Stimulated activated naive CD8-positive, alpha-beta T cell treated with anti-CD3 and anti-CD28 coated beads, Interleukin-15, Interleukin-2, amounts not matched to agents 100 ng/mL and 50 ng/mL, for 24 hours (primary cell): ENCODE measurements at regions not wholly inside any gene's neighbourhood (a gene's known extent, or its start where the extent isn't known, plus 50 kb on each side); places are given as distances from the start of the nearest gene placed in this dataset.

ENCODE experiments used
- H3K27ac Mint-ChIP-seq: one replicate; pipeline ENCODE4 v1.8.0; 2021; ENCODE audit warnings: mild to moderate bottlenecking, mixed read lengths
- H3K27me3 Mint-ChIP-seq: one replicate; pipeline ENCODE4 v1.8.0; 2021; ENCODE audit warnings: mixed read lengths
- H3K36me3 Mint-ChIP-seq: one replicate; pipeline ENCODE4 v1.8.0; 2021; ENCODE audit warnings: low read depth, mixed read lengths
- H3K4me1 Mint-ChIP-seq: one replicate; pipeline ENCODE4 v1.8.0; 2021; ENCODE audit warnings: low read depth, mixed read lengths
- H3K4me3 Mint-ChIP-seq: one replicate; pipeline ENCODE4 v1.8.0; 2021; ENCODE audit warnings: mild to moderate bottlenecking, mixed read lengths
- H3K9me3 Mint-ChIP-seq: one replicate; pipeline ENCODE4 v1.8.0; 2021; ENCODE audit warnings: mixed read lengths

DNA sequence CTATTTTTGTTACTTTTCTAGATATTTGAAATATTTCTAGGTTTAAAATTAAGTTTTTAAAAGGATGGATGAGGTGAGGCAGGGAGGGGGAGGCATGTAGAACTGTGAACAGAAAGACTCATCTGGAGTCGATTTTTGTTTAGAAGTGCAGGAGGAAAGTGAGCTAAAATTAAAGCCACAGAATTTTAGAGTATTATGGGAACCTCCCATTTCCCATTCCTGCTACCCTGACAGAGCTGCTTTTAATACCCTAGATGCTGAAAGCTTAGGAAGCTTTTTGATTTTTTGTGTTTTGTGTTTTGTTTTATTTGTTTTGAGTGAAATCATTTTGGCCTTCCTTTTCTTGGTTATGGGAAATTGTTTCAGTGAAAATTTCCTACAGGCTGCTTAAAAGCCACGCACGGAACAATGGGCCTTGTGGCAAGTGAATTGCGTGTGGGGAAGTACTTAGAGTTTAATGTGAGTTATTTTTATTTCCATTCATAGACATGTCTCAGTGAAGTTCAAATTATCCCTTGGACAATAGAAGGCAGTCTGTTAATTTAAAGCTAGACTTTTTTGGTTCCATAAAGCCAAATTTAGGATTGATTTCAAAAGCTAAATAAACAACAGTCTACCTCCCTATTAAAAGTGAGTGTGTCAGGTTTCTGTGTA lies 102.0 kb upstream of the HDAC9 start:
- Mint-ChIP-seq H3K9me3 (no peaks in the 10 kb centered on the region), H3K4me3 (no peak overlapping the region), H3K4me1 (peaks cover 11% of the 10 kb centered on the region), H3K27me3 (no peaks in the 10 kb centered on the region), H3K36me3 (no peaks in the 10 kb centered on the region), H3K27ac (no peak overlapping the region)

DNA sequence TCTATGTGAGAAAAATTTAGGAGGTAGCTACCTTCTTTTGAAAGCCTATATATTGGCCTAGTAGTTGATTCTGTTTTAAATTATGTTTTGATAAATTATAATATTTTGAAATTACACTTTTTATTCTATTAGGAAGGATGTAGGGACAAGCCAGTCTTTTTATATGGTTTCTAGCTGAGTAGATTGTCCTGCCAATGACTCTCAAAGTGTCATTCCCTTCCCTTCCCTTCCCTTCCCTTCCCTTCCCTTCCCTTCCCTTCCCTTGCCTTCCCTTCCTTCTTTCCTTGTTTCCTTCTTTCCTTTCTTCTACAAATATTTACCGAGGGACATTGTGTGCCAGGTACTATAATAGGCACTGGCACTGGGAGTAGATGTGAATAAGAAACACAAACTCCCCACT lies 99.7 kb upstream of the HDAC9 start:
- H3K4me1 Mint-ChIP-seq = peaks cover 12% of the 10 kb centered on the region
- H3K9me3 Mint-ChIP-seq = no peaks in the 10 kb centered on the region
- no peak overlapping the region for H3K4me3 Mint-ChIP-seq
- H3K36me3 Mint-ChIP-seq = no peaks in the 10 kb centered on the region
- no peaks in the 10 kb centered on the region for H3K27me3 Mint-ChIP-seq
- H3K27ac Mint-ChIP-seq = no peak overlapping the region

DNA sequence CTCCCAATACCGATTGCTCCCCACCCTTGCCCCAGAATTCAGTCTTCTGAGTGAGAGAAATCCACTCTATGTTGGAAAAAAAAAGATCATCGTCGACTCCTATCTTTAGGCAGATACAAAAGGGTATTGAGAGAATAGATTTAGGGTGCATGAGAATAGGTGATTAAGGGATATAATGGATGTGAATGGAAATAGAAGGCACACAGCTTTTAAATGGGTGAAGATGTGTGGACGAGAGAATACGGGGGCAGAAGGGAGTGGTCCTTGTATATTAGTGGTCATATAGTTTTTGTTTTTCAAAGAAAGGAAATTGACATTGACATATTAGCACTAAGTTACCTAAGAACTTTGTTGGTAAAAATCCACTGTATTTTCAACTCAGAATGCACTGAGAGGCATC lies 98.6 kb upstream of the HDAC9 start:
- Mint-ChIP-seq H3K4me3 (no peak overlapping the region), H3K9me3 (no peaks in the 10 kb centered on the region), H3K27me3 (no peaks in the 10 kb centered on the region), H3K4me1 (peaks cover 12% of the 10 kb centered on the region), H3K27ac (no peak overlapping the region), H3K36me3 (no peaks in the 10 kb centered on the region)

DNA sequence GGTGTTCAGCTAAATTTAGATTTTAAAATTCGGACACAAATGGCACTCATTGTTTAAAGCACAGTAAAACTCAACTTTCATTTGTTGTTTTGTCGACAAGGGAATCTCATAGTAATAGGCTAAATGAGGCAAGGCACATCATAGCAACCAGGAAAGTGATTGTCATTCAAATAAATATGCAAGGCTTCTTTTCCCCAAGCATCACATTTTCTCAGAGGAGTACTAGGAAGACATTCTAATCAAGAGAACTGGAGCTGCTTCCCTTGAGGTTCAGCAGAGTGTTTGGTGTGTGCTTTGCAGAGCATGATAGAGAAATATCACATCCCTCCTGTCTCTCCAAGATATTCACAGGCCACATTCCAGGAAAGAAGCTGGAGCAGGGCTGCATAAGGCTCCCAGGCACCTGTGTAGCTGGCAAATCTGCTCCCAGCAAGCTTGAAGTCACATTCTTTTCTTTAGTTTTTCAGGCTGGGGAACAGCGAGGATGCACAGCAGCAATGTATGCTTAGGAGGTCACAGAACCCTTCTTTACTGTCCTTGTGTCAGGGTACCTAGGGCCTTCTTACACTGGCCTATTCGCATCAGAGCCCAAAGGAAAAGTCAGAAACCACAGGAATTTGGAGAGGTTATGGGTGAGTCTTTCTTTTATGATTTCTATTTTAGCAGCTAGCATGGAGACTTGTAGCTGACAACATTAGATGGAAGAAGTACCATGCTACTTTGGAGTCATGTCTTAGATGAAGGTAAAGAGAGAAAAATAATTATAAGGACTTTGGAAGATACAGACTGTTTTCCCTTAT lies 95.9 kb upstream of the HDAC9 start:
- Mint-ChIP-seq H3K27ac (no peak overlapping the region), H3K27me3 (no peaks in the 10 kb centered on the region), H3K4me3 (no peak overlapping the region), H3K36me3 (no peaks in the 10 kb centered on the region), H3K4me1 (peaks cover 13% of the 10 kb centered on the region), H3K9me3 (no peaks in the 10 kb centered on the region)

DNA sequence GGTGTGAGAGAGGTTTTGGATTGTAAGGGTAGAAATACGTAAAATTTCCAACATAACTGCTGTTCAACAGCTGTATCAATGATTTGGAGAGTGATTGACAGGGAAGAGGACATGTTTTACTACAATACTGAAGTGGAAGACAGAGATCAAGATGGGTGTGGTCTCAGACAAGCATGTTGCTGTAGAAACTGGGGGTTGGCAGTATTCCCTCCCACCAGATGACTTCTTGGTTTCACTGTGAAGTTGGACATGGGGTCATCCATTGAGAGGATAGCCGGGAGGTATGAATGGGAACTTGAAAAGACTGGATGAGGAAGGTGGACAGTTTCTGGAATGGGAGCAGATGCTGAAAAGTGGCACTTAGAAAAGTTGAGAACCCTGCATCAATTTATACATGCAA lies 95.3 kb upstream of the HDAC9 start:
- Mint-ChIP-seq H3K27ac (no peak overlapping the region), H3K36me3 (no peaks in the 10 kb centered on the region), H3K4me1 (peaks cover 14% of the 10 kb centered on the region)

DNA sequence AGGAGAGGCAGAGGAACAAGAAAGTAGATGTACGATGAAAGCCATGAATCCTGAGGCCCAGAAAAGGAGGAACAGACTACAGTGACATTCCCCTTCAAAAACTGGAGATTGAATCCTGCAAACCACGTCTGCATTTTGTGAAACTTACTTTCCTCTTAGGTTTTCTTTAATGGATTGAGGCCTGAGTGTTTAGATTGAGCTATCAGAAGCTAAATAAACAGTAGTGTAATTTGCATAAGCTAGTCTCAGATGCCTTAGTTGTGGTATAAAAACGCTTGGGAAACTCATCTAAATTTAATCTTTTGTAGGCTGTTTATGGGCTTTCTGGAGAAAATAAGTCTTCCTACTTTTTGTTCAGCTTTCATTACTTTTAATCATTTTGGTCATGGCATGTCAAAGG lies 94.8 kb upstream of the HDAC9 start:
- Mint-ChIP-seq H3K4me3 (no peak overlapping the region), H3K9me3 (no peaks in the 10 kb centered on the region), H3K27me3 (no peaks in the 10 kb centered on the region), H3K27ac (no peak overlapping the region), H3K4me1 (peaks cover 16% of the 10 kb centered on the region), H3K36me3 (no peaks in the 10 kb centered on the region)

More for the DNA sequence above, 95.3 kb upstream of the HDAC9 start:
- Mint-ChIP-seq H3K9me3 (no peaks in the 10 kb centered on the region), H3K4me3 (no peak overlapping the region), H3K27me3 (no peaks in the 10 kb centered on the region)

DNA sequence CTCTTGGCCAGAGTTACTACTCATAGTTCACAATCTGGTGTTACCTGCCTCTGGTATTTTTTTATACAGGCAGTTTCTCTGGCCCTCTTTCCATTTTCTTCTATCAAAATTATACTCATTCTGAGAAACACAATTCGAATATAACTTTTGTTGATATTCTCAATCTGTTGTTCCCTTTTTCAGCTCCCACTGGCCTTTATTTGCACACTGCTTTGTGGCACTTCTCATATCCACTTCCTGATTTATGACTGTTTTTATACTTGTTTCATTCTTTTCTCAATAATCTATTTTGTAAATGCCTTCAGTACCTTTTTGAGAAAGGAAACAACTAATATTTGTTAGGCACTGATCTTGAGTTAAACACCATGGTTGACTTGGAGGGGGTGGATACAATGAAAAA lies 93.8 kb upstream of the HDAC9 start:
- Mint-ChIP-seq H3K4me3 (no peak overlapping the region), H3K27me3 (no peaks in the 10 kb centered on the region), H3K36me3 (no peaks in the 10 kb centered on the region), H3K9me3 (no peaks in the 10 kb centered on the region), H3K27ac (no peak overlapping the region), H3K4me1 (peaks cover 16% of the 10 kb centered on the region)

DNA sequence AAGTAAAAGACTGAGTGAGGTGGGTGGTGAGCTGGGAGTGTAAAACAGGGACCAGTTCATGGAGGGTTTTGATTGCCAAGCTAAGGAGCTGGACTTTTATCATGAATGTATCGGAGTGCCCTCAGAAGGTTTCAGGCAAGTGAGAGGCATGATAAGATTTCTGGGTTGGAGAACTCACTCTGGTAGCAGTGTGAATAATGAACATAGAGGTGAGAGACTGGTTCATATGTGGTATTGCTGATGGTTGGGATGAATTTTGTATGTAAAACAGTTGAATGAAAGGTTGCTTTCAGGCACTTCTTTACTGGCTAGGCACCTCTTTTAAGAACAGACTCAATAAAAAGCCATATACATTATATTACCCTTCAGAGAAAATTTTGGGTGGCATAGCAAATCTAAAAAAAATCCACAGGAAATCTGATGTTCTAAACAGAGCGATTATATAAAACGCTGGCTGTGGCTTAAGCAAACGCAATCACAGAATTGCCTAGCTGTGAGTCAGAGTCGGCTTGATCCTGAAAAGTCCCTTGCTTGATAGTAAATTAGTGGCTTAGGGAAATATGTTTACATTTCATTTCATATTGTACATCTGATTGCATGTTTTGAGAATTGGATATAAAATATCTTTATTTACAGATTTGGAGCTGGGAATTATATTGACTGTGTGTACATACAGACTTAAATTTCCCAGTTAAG lies 92.9 kb upstream of the HDAC9 start:
- H3K9me3 Mint-ChIP-seq = no peaks in the 10 kb centered on the region
- peaks cover 16% of the 10 kb centered on the region for H3K4me1 Mint-ChIP-seq
- H3K4me3 Mint-ChIP-seq = no peak overlapping the region
- H3K27me3 Mint-ChIP-seq = no peaks in the 10 kb centered on the region
- H3K36me3 Mint-ChIP-seq = no peaks in the 10 kb centered on the region
- no peak overlapping the region for H3K27ac Mint-ChIP-seq

DNA sequence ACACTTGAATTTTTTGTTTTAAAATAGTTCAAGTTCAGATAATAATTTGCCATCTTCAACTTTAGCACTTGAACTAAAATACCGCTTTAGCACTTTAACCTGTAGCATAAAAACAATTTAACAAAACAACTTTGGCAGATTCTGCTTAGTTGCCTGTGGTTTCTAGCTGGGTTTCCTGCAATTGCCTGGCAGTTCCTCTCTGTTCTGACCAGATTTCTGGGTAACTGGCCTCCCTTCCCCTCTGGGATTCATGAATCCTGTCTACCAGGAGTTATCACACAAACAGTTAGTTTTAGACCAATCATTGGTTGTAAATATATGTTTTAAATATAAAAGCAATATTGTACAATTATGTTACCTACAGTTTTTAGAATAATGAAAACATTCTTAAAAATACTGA lies 89.8 kb upstream of the HDAC9 start:
- H3K36me3 Mint-ChIP-seq = no peaks in the 10 kb centered on the region
- H3K9me3 Mint-ChIP-seq = no peaks in the 10 kb centered on the region

DNA sequence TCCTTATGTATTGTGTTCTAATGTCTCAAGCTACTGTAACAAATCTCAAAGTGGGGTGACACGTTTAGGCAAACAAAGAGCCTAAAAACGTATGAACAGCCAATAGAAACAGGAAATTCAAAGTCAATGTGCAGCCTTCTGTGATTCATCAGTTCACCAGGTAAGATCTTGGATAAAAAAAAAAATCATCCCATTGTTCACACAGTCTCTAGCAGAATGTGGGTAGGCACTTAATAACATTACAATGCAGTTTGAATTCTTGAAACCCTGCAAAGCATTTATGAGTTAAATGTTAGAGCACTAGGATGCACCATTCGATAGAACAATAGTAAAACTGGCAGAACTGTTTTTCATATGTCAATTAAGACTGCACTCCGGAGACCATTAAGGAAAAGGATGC lies 88.2 kb upstream of the HDAC9 start:
- H3K36me3 Mint-ChIP-seq = no peaks in the 10 kb centered on the region
- H3K4me1 Mint-ChIP-seq = peaks cover 7% of the 10 kb centered on the region
- H3K27me3 Mint-ChIP-seq = no peaks in the 10 kb centered on the region
- no peaks in the 10 kb centered on the region for H3K9me3 Mint-ChIP-seq
- no peak overlapping the region for H3K27ac Mint-ChIP-seq
- no peak overlapping the region for H3K4me3 Mint-ChIP-seq

More for the DNA sequence above, 89.8 kb upstream of the HDAC9 start:
- Mint-ChIP-seq H3K4me1 (peaks cover 9% of the 10 kb centered on the region), H3K27me3 (no peaks in the 10 kb centered on the region), H3K27ac (no peak overlapping the region), H3K4me3 (no peak overlapping the region)

DNA sequence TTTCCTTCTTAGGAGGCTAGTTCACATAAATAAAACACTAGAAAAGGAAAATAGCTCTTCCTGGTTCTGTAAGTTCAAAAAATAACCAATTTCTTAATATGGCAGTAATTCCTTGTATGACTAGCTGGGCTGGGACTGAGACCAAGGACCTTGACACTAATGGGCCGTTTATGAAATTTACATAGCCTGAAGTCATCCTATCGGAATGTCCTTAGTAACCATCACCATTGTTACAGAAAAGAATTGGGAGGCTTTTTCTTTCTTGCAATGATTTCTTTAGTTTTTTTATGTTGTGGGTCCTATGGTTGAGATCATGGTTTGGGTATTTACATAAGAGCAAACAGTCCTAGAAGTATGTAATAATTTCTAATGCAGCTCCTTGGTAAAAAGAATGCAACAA lies 87.1 kb upstream of the HDAC9 start:
- H3K27ac Mint-ChIP-seq = no peak overlapping the region
- no peaks in the 10 kb centered on the region for H3K27me3 Mint-ChIP-seq
- H3K36me3 Mint-ChIP-seq = no peaks in the 10 kb centered on the region
- H3K9me3 Mint-ChIP-seq = no peaks in the 10 kb centered on the region
- peaks cover 4% of the 10 kb centered on the region for H3K4me1 Mint-ChIP-seq
- H3K4me3 Mint-ChIP-seq = no peak overlapping the region

DNA sequence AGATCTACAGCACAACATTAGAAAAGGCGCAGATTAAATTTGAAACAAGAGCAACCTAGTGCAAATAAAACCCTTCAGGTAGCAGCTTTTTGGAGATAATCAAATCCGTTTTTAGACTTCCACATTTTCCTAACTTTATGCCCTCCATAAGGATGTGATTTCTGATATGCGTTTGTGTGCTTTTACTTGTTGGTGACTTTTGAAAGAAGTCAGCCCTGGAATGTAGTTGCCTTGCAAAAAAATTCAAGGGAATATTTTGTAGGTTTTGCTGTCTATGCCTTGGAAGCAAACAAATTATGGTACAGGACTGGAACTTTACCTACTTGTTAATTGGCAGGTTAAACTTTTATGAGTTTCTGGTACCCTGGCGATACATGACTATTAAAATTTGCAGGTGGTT lies 86.7 kb upstream of the HDAC9 start:
- Mint-ChIP-seq H3K27ac (no peak overlapping the region), H3K9me3 (no peaks in the 10 kb centered on the region), H3K27me3 (no peaks in the 10 kb centered on the region), H3K36me3 (no peaks in the 10 kb centered on the region), H3K4me3 (no peak overlapping the region), H3K4me1 (peaks cover 4% of the 10 kb centered on the region)

DNA sequence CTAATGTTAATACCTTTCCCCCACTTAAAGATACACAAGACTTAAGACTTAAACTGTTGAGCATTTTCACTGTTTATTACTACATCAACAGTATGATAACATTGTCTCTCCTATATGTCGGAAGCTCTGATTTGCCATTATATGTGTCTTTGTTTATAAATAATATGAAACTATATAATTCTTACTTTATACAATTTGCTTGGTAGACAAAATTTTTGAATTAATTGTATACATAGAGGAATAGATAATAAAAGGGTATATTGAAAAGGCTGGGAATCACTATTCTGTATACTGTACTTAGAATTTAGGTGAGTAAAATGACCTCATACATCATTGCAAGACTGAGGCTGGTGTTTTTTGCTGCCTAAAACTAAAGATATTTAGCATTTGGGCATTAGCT lies 82.1 kb upstream of the HDAC9 start:
- Mint-ChIP-seq H3K4me1 (no peaks in the 10 kb centered on the region), H3K27me3 (no peaks in the 10 kb centered on the region), H3K4me3 (no peak overlapping the region), H3K9me3 (no peaks in the 10 kb centered on the region), H3K36me3 (no peaks in the 10 kb centered on the region), H3K27ac (no peak overlapping the region)

DNA sequence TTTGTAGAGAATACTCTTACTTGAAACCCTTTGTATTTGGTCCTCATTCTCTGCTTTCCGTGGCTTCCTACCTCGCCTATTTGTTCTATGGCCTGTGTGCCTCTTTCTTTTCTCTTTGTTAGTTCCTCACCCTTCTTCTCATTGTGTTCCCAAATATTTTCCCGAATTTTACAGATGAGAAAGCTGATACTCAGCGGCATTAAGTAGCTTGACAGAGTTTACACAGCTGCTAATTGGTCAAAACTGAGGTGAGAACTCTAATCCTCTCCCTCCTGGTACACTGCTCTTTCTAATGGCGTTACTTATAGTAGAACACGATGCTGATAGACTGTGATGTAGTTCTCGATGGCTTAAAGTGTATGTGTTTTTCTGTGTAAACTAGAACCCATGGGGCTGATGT lies 80.7 kb upstream of the HDAC9 start:
- no peak overlapping the region for H3K4me3 Mint-ChIP-seq
- no peaks in the 10 kb centered on the region for H3K9me3 Mint-ChIP-seq
- no peak overlapping the region for H3K27ac Mint-ChIP-seq
- no peaks in the 10 kb centered on the region for H3K4me1 Mint-ChIP-seq
- no peaks in the 10 kb centered on the region for H3K27me3 Mint-ChIP-seq
- no peaks in the 10 kb centered on the region for H3K36me3 Mint-ChIP-seq

DNA sequence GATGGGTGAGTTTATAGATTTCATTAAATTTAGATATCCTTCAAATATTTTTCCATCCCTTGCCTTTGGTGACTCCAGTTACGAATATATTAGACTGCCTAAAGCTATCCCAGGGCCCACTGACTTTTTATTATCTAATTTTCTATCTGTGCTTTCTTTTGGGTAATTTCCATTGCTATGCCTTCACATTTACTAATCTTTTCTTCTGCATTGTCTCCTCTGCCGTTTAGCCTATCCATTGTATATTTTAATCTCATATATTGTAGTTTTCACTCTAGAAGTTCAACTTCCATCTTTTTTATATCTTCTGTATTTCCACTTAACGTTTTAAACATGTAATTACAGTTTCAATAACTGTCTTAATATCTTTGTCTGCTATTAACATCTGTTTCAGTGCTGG lies 78.6 kb upstream of the HDAC9 start:
- no peaks in the 10 kb centered on the region for H3K36me3 Mint-ChIP-seq
- H3K27ac Mint-ChIP-seq = no peak overlapping the region
- no peak overlapping the region for H3K4me3 Mint-ChIP-seq
- no peaks in the 10 kb centered on the region for H3K27me3 Mint-ChIP-seq
- H3K9me3 Mint-ChIP-seq = no peaks in the 10 kb centered on the region
- H3K4me1 Mint-ChIP-seq = no peaks in the 10 kb centered on the region
